GM18505 (cell line): ENCODE measurements at regions not wholly inside any gene's neighbourhood (a gene's known extent, or its start where the extent isn't known, plus 50 kb on each side); places are given as distances from the start of the nearest gene placed in this dataset.

Experiments
- ATAC-seq: cut with Tn5 transposase; IDR thresholded peaks from one replicate; pipeline ENCODE4 v1.9.1; 2021; ENCODE audit not compliant: unreplicated experiment
- POLR2A ChIP-seq: IDR thresholded peaks from 4 replicates; pipeline ENCODE4 v1.6.1; 2011; ENCODE audit warnings: borderline replicate concordance; ENCODE audit not compliant: insufficient read depth, insufficient read length; ENCODE audit errors: extremely low read depth

DNA sequence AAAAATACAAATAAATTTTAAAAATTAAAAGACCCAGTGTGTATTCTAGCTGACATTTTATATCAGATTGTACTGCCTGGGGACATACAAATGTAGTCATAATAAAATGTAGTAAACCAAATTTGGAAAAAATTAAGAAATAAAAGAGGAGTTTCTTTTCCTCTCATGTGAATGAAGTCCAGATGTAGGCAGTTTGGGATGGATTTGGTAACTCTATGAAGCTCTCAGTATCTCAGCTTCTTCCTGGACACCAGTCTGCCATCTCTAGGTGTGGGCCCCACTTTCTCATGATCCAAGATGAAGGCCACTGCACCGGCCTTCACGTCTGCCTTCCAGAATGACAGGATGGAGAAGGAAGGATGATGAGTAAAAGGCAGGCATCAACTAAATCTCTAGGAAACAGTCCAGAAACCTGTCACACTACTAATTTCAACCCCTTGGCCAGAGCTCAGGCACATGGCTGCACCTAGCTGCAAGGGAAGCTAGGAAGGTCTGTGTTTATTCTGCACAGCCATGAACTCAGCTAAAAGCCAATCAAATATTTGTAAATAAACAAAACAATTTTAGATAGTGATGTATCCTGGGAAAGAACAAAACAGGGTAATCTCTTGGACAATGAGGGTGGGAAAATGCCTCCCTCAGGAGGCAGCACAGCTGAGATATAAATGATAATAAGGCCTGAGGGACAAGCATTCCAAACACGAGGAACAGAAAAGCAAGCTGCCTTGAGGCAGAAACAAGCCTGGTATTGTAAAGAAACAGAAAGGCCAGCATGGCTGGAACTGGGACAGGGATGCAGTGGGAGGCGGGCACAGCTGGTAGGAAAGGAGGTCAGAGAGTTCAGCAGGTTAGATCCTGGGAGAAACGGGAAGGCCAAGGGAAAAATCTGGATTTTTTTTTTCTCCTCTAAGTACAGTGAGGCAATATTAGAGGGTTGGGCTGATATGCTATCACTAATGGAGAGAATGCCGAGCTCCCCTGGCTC lies 88.5 kb upstream of the PTPN1 start:
- no peak for ATAC-seq
- no peak for TF ChIP-seq POLR2A

- no peak for ATAC-seq
- no peak for TF ChIP-seq POLR2A
Observed at GRCh38 chr20:50423758-50424157, 86.4 kb upstream of the PTPN1 start.

DNA sequence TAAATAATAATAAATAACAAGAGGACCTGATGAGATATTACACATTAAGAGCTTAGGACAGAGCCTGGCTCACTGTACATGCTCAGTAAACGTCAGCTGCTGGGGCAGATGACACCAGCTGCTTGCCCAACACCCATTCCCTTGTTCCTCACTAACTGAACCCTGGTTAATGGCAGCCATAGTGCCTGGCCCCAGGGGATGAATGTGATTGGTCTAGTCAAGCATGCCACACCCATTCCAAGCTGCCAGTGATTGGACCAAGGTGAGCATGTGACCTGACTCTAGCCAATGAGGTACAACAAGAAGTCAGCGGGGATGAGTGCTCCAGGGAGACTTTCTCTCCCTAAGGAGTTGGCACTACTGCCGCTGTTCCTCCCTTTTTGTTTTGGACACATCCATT lies 85.1 kb upstream of the PTPN1 start:
- no peak for TF ChIP-seq POLR2A
- no peak for ATAC-seq

- no peak for ATAC-seq
- TF ChIP-seq POLR2A = no peak
Observed at GRCh38 chr20:50426866-50427718, 83.1 kb upstream of the PTPN1 start.

- TF ChIP-seq POLR2A = no peak
- no peak for ATAC-seq
Observed at GRCh38 chr20:50427719-50428083, 82.5 kb upstream of the PTPN1 start.

- no peak for ATAC-seq
- no peak for TF ChIP-seq POLR2A
Observed at GRCh38 chr20:50428097-50428828, 81.9 kb upstream of the PTPN1 start.

GRCh38 chr20:50429412-50429811 lies 80.8 kb upstream of the PTPN1 start:
- ATAC-seq = no peak
- no peak for TF ChIP-seq POLR2A

DNA sequence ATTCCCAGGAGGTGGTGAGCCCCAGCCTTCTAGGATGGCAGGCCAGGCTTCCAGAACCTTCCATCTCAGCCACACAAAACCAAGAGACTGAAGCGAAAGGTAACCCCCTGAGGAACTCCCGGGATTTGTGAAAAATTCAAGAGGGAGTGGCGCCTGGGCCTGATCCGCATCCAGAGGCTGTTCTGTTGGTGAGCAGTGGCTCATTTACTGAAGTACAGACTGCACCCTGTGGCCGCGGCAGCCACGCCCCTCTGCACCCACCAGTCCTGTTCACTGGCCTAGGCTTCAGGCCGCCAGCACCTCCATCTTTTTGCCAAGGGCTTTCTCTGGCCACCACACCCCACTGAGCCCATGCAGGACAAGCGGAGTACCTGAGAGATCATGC lies 79.1 kb upstream of the PTPN1 start:
- no peak for TF ChIP-seq POLR2A
- ATAC-seq = no peak

DNA sequence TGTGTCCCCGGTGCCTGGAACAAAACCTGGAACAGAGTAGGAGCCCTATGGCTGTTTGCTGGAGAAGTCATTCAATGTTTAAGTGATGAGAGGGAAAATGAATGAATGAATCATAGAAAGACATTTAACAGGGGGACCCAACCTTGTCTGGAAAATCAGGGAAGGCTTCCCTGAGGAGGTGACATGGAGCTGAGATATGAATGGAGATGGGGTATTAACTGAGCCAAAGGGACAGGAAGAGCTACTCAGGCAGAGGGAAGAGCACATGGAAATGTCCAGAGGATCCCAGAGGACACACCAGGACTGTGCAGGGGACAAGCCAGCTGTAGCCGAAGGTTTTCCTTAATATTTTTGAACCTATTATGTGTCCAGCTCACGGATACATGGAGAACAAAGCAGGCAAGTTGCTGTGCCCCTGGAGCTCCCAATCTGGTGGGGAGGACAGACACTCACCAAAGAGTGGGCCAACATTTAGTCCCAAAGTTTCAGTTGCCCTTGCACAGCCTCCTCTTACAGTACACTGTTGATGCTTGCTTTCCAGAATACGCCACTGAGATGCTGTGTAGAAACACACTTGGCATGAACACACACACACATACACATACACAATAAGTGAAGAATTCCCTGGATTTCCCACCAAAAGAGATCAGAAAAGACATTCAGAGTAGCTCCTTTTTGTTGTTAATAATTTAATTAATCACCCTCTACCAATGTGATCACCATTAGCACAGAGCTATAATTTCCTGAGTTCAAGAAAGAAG lies 77.0 kb upstream of the PTPN1 start:
- TF ChIP-seq POLR2A = no peak
- ATAC-seq = no peak

DNA sequence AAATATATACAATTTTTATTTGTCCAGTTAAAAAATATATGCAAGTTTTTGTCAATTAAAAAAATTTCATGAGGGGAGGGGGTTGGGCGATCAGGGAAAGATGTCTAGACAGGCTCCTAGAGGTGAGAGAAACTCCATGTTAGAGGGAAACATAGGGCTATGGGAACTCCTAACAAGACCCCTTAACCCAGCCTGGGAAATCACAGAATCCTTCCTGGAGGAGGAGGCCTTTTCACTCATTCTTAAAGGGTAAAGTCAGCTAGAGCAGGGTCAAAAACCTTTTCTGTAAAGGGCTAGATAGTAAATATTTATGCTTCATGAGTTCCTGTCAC lies 75.9 kb upstream of the PTPN1 start:
- no peak for ATAC-seq
- TF ChIP-seq POLR2A = no peak

DNA sequence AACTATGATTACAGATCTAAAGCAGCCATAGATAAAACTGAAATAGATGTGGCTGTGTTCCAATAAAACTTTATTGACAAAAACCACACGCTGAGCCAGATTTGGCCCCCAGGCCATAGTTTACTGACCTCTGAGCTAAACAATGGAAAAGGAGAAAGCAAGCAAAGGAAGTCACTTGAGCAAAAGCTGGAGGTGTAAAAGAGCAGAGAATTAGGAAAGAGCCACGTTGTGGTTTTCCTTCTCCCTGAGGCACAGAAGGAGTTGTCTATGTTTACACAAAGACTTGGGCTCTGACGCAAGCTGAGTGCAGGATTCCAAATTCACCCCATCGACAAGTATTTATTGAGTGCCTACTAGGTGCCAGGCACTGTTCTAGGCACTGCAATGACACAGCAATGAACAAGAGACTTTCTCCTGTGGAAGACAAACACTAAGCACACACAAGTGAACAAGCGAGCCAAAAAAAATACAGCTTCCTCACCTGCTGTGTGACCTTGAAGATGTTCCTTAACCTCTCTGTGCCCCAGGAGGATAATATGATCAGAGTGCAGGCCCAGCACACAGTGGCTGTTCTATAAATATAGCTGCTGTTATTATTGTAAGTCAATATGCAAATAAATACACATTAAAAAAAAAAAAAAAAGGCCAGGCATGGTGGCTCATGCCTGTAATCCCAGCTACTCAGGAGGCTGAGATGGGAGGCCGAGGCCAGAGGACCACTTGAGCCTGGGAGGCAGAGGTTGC lies 75.4 kb upstream of the PTPN1 start:
- no peak for ATAC-seq
- TF ChIP-seq POLR2A = no peak
